ENCODE measurements at regions not wholly inside any gene's neighbourhood (a gene's known extent, or its start where the extent isn't known, plus 50 kb on each side); places are given as distances from the start of the nearest gene placed in this dataset.

GRCh38 chr17:15133826-15134225 lies 131.3 kb downstream of the PMP22 start:
- Histone ChIP-seq H2BK120ac (replicated peaks; ENCODE audit: low read depth, low read length) (no peak overlapping the region), H3K27ac (ENCODE audit: low read depth, low read length) (no peak overlapping the region), H2BK5ac (ENCODE audit: low read depth, low read length) (no peak overlapping the region), H2BK20ac (ENCODE audit: low read length) (no peak overlapping the region), H3K79me1 (ENCODE audit: low read depth, low read length) (no peaks in the 10 kb centered on the region), H4K91ac (replicated peaks; ENCODE audit: insufficient read length, low read length) (no peak overlapping the region), H3K4me1 (replicated peaks in 1 of 4; ENCODE audit: control insufficient read depth in 3 of 4, insufficient read depth in 4 of 4, low read length in 3 of 4) (no peaks in the 10 kb centered on the region), H2AFZ (ENCODE audit: low read length) (no peak overlapping the region), H4K8ac (ENCODE audit: extremely low read depth, insufficient read depth, low read length) (no peak overlapping the region), H3K56ac (replicated peaks; ENCODE audit: insufficient read length, low read depth, low read length) (no peak overlapping the region), H3K4ac (replicated peaks; ENCODE audit: insufficient read length, low read depth, low read length) (no peak overlapping the region), H3K4me3 (ENCODE audit: extremely low read depth in 1 of 4, insufficient read depth in 2 of 4, low read depth in 3 of 4, low read length in 4 of 4) (no peak overlapping the region), H3K14ac (ENCODE audit: insufficient read length) (no peak overlapping the region), H3K27me3 (replicated peaks in 1 of 4; ENCODE audit: control insufficient read depth in 3 of 4, extremely low read depth in 1 of 4, insufficient read depth in 3 of 4, low read length in 3 of 4) (no peaks in the 10 kb centered on the region), H3K23me2 (ENCODE audit: low read depth, low read length) (no peaks in the 10 kb centered on the region), H3K9me3 (ENCODE audit: insufficient read depth in 2 of 2, low read depth in 1 of 2, low read length in 1 of 2) (peaks cover 6 to 7% of the 10 kb centered on the region in 2 experiments; a peak in 3 of 4 replicates), H2BK15ac (ENCODE audit: low read length) (no peak overlapping the region), H3K4me2 (ENCODE audit: insufficient read depth in 1 of 2, low read depth in 2 of 2, low read length in 2 of 2) (no peak overlapping the region), H2AK5ac (ENCODE audit: low read depth, low read length) (no peak overlapping the region), H2BK12ac (ENCODE audit: low read depth, low read length) (no peak overlapping the region), H3K18ac (ENCODE audit: extremely low read depth, low read length) (no peak overlapping the region), H3K36me3 (ENCODE audit: control insufficient read depth in 2 of 4, insufficient read depth in 4 of 4, low read length in 3 of 4) (no peaks in the 10 kb centered on the region; a peak in 1 of 8 replicates), H4K20me1 (replicated peaks in 1 of 2; ENCODE audit: control insufficient read depth in 1 of 2, insufficient read depth in 2 of 2, low read length in 2 of 2) (no peaks in the 10 kb centered on the region), H4K5ac (ENCODE audit: insufficient read length, low read depth, low read length) (no peak overlapping the region), H3K9ac (replicated peaks in 1 of 4; ENCODE audit: extremely low read depth in 1 of 4, low read depth in 3 of 4, low read length in 3 of 4) (no peak overlapping the region), H3K79me2 (ENCODE audit: control insufficient read depth in 1 of 2, insufficient read depth in 2 of 2, low read length in 2 of 2) (no peaks in the 10 kb centered on the region), H3K23ac (ENCODE audit: insufficient read length) (no peak overlapping the region)
- CTCF ChIA-PET (ENCODE audit: partially characterized antibody): interaction anchor here (1.2 kb wide), 1 partner anchor 132 kb away, joined by 3 read pairs; no protein-coding TSS in a partner anchor
- TF ChIP-seq NANOG (IDR thresholded peaks at IDR 0.05; ENCODE audit: insufficient read depth, low read depth, low read length, poor library complexity, severe bottlenecking) (no peak), POLR2AphosphoS5 (IDR thresholded peaks at IDR 0.05; ENCODE audit: low read depth, low read length) (no peak), POLR2A (IDR thresholded peaks at IDR 0.05; ENCODE audit: control extremely low read depth in 1 of 2, low read depth in 2 of 2, low read length in 2 of 2) (no peak), CTCF (IDR thresholded peaks at IDR 0.05; ENCODE audit: control extremely low read depth in 1 of 3, insufficient read depth in 1 of 3, low read depth in 1 of 3, low read length in 3 of 3) (no peak), GTF2F1 (IDR thresholded peaks at IDR 0.05; ENCODE audit: borderline replicate concordance, low read depth, low read length) (no peak), BACH1 (IDR thresholded peaks at IDR 0.05; ENCODE audit: low read length) (no peak), RBBP5 (IDR thresholded peaks at IDR 0.05; ENCODE audit: borderline replicate concordance, low read depth, low read length) (no peak), CREB1 (IDR thresholded peaks at IDR 0.05) (no peak), TAF1 (IDR thresholded peaks at IDR 0.05; ENCODE audit: low read depth, low read length) (no peak), USF2 (IDR thresholded peaks at IDR 0.05; ENCODE audit: low read length) (no peak), SIX5 (IDR thresholded peaks at IDR 0.05; ENCODE audit: low read depth, low read length) (no peak)
- no peak for FAIRE-seq
- 94% methylated on average over 4 of the region's 4 CpGs; no CpG with 5 or more reads in 1 of the 2 experiments for WGBS, 2 experiments (ENCODE audit: extremely low coverage in 1 of 2, insufficient coverage in 1 of 2, insufficient read length in 1 of 2, insufficient replicate concordance in 2 of 2, low coverage in 1 of 2, low lambda C conversion rate in 2 of 2, missing lambda C conversion rate in 1 of 2)
- no peak for DNase-seq (ENCODE audit: low read depth in 1 of 2, low spot score in 2 of 2)
- POLR2A ChIA-PET (ENCODE audit: partially characterized antibody): no interaction called here

All from H1 (cell line).